ENCODE measurements at regions not wholly inside any gene's neighbourhood (a gene's known extent, or its start where the extent isn't known, plus 50 kb on each side); places are given as distances from the start of the nearest gene placed in this dataset.
"Not testable (repeated sequence)": the region's sequence is repeated elsewhere in the genome, so short reads cannot be mapped to it uniquely, and the experiment has no call there.

DNA sequence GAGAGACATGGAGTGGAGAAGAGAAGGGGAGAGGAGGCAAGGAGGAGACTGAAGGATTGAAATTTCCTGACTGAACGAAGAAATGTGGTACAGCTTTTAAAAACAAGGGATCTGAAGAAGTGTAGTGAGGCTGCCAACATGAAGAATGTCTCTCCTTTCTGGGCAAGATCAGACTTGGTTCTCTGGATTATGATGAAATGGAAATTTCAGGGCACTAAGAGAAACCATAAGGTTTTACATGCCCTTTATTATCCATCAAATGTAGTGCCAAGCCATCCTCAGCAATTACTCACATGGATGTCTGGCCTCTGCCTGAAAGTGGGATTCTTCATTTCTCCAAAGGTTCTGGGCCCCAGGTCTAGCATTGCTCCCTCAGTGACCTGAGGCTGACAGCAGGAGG, 77.6 kb upstream of the CCDC80 start:
- intact Hi-C loops (cut with DNase I) = no loop called here
- WGBS, 2 donors = 36 to 79% methylated on average over 1 of the region's 1 CpG
- ATAC-seq (no peak), DNase-seq (no peak)
- no peak overlapping the region for H3K27ac ChIP-seq
- TF ChIP-seq, protein P1, sequence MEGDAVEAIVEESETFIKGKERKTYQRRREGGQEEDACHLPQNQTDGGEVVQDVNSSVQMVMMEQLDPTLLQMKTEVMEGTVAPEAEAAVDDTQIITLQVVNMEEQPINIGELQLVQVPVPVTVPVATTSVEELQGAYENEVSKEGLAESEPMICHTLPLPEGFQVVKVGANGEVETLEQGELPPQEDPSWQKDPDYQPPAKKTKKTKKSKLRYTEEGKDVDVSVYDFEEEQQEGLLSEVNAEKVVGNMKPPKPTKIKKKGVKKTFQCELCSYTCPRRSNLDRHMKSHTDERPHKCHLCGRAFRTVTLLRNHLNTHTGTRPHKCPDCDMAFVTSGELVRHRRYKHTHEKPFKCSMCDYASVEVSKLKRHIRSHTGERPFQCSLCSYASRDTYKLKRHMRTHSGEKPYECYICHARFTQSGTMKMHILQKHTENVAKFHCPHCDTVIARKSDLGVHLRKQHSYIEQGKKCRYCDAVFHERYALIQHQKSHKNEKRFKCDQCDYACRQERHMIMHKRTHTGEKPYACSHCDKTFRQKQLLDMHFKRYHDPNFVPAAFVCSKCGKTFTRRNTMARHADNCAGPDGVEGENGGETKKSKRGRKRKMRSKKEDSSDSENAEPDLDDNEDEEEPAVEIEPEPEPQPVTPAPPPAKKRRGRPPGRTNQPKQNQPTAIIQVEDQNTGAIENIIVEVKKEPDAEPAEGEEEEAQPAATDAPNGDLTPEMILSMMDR (IDR thresholded peaks at IDR 0.05) = no peak
- H3K4me3 ChIP-seq = no peak overlapping the region
- no peaks in the 10 kb centered on the region for H3K9me3 ChIP-seq
- H3K27me3 ChIP-seq = no peaks in the 10 kb centered on the region
- H3K36me3 ChIP-seq = no peaks in the 10 kb centered on the region
- no peaks in the 10 kb centered on the region for H3K4me1 ChIP-seq

DNA sequence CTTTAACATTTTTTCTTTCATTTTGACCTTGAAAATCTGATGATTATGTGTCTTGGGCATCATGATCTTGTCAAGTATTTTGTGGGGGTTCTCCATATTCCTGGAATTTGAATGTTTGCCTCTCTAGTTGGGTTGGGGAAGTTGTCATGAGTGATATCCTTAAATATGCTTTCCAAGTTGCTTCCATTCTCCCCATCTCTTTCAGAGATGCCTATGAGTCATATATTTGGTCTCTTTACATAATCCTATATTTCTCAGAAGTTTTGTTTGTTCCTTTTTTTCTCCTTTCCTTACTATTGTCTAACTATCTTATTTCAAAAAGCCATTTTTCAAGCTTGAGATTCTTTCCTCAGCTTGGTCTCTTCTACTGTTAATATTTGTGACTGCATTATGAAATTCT, 69.0 kb upstream of the CCDC80 start:
- intact Hi-C loops (cut with DNase I) = no loop called here
- Histone ChIP-seq H3K4me1 (no peaks in the 10 kb centered on the region), H3K4me3 (no peak overlapping the region), H3K27ac (no peak overlapping the region), H3K9me3 (peaks cover 0 to 19% (median 0%) of the 10 kb centered on the region in 11 donors), H3K36me3 (no peaks in the 10 kb centered on the region), H3K27me3 (peaks cover 0 to 4% (median 0%) of the 10 kb centered on the region in 7 donors)
- TF ChIP-seq, protein P1 (IDR thresholded peaks at IDR 0.05) = no peak
- DNase-seq (no peak), ATAC-seq (no peak)

DNA sequence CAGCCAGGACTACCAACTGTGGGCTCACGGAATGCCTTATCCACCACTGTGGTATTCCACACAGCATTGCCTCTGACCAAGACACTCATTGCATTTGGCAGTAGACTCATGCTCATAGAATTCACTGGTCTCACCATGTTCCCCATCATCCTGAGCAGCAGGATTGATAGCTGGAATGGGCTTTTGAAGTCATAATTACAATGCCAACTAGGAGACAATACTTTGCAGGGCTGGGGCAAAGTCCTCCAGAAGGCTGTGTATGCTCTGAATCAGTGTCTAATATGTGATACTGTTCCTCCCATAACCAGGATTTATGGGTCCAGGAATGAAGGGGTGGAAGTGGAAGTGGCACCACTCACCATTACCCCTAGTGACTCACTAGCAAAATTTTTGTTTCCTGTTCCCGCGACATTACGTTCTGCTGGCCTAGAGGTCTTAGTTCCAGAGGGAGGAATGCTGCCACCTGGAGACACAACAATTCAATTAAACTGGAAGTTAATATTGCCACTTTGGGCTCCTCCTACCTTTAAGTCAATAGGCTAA, 58.6 kb upstream of the CCDC80 start:
- Histone ChIP-seq H3K27me3 (peaks cover 0 to 5% (median 0%) of the 10 kb centered on the region in 7 donors), H3K9me3 (peaks cover 0 to 7% (median 0%) of the 10 kb centered on the region in 11 donors), H3K27ac (no peak overlapping the region), H3K4me1 (no peaks in the 10 kb centered on the region), H3K4me3 (no peak overlapping the region), H3K36me3 (no peaks in the 10 kb centered on the region)
- DNase-seq = no peak
- WGBS, 2 donors = 62 to 66% methylated on average over 4 of the region's 4 CpGs
- ATAC-seq = no peak
- TF ChIP-seq, protein P1 (IDR thresholded peaks at IDR 0.05) = no peak
- intact Hi-C loops (cut with DNase I) = no loop called here

DNA sequence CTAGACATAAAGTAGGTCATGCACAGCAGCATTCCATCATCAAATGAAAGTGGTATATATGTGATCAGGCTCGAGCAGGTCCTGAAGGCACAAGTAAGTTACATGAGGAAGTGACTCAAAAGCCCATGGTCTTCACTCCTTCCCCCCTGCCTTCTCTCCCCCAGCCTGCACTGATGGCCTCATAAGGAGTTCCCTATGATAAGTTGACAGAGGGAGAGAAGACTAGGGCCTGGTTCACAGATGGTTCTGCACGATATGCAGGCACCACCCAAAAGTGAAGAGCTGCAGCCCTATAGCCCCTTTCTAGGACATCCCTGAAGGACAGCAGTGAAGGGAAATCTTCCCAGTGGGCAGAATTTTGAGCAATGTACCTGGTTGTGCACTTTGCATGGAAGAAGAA, 57.5 kb upstream of the CCDC80 start:
- intact Hi-C loops (cut with DNase I); DNase-seq: not testable (repeated sequence)
- 77 to 95% methylated on average over 2 of the region's 2 CpGs for WGBS, 2 donors

DNA sequence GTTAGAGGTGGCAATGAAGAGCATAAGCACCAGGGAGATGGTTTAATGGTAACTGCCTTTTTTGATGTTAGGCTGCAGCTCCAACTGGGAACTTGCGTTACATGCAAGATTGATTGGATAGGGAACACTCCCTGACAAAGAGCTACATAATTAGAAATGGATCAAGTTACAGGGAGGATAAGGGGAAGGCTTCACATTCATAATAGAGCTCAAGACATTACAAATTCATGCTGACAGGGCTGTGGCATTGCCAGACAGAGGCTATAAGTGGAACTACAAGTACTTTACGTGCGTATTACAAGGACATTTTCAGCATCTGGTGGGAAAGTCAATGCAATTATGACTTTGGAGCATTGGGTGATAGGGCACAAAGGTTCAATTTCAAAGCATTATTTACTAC, 55.3 kb upstream of the CCDC80 start:
- H3K4me1 ChIP-seq; DNase-seq; H3K27ac ChIP-seq; H3K36me3 ChIP-seq; H3K9me3 ChIP-seq; H3K27me3 ChIP-seq; H3K4me3 ChIP-seq; intact Hi-C loops (cut with DNase I): not testable (repeated sequence)
- WGBS, 2 donors = 41 to 76% methylated on average over 3 of the region's 3 CpGs
- ATAC-seq = peak in 1 of 8 donors; percentile 45

More for the DNA sequence above, 57.5 kb upstream of the CCDC80 start:
- not testable (repeated sequence) for H3K4me3 ChIP-seq, H3K36me3 ChIP-seq, ATAC-seq, H3K27ac ChIP-seq, H3K27me3 ChIP-seq, H3K9me3 ChIP-seq, H3K4me1 ChIP-seq

DNA sequence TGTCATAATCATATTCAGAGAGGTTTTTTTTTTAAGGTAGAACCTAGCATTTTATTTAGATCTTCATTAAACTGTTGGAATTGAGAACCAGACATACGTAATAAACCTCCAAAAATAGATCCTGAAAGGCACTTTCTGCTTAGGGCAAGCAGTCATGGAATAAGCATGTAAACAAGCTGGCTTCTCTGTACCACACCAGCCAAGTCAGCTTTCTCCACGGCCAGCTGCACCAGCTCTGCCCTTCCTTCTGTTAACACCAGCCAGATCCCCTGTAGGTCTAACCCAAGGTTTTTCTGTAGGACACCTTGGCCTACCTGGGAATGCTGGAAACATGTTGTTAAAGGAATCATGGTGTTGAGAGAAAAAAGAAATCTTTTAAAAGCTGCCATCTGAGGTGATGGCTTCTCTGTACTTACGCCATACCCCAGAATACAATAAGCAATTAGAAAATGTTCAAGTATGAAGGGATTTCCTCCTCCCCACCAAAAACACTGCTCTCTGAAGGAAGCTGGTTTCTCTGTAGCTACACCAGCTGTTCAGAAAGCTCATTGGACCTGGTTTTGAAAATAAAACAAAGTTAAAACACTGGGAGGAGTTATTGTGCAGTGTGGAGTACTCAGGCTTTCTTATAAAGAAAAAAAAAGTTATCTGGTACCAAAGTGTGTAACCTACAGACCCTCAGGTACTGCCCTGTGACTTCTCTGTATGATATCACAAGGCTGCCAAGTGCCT, 54.6 kb upstream of the CCDC80 start:
- H3K4me3 ChIP-seq; H3K9me3 ChIP-seq; H3K27me3 ChIP-seq; H3K27ac ChIP-seq; H3K36me3 ChIP-seq; DNase-seq; intact Hi-C loops (cut with DNase I); H3K4me1 ChIP-seq: not testable (repeated sequence)
- peak in 3 of 8 donors; percentile 38 to 48 (median 42) for ATAC-seq
- 60 to 63% methylated on average over 3 of the region's 3 CpGs for WGBS, 2 donors

DNA sequence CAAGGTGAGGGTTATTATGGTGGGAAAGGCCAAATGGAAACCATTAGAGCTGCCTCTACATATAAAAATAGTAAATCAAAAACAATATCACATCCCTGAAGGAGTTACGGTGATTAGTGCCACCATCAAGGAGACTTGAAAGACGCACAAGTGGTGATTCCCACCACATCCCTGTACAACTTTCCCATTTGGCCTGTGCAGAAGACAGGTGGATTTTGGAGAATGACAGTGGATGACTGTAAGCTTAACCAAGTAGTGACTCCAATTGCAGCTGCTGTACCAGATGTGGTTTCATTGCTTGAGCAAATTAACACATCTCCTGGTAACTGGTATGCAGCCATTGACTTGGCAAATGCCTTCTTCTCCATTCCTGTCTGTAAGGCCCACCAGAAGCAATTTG, 54.0 kb upstream of the CCDC80 start:
- H3K9me3 ChIP-seq; H3K27ac ChIP-seq; DNase-seq; ATAC-seq; H3K4me1 ChIP-seq; H3K27me3 ChIP-seq; intact Hi-C loops (cut with DNase I); H3K36me3 ChIP-seq; H3K4me3 ChIP-seq: not testable (repeated sequence)
- 95% methylated on average over 2 of the region's 2 CpGs for WGBS, 2 donors
